Kidney epithelial cell (primary cell): ENCODE measurements at regions not wholly inside any gene's neighbourhood (a gene's known extent, or its start where the extent isn't known, plus 50 kb on each side); places are given as distances from the start of the nearest gene placed in this dataset.

Experiments used
- DNase-seq: peaks from one replicate; pipeline ENCODE4 v3.0.0-alpha.2; 2010; ENCODE audit warnings: low read depth
- H3K27me3 ChIP-seq: 2 replicates; pipeline ENCODE4 v1.6.0; 2011; ENCODE audit warnings: low read length; ENCODE audit not compliant: control insufficient read depth, insufficient read depth
- H3K36me3 ChIP-seq: 2 replicates; pipeline ENCODE4 v1.5.1; 2011; ENCODE audit warnings: low read length; ENCODE audit not compliant: control insufficient read depth, insufficient read depth
- H3K4me3 ChIP-seq: 2 replicates; pipeline ENCODE4 v1.5.1; 2011; ENCODE audit warnings: low read depth, mild to moderate bottlenecking, control low read depth, low read length
- TF ChIP-seq, protein P1 (sequence below): IDR thresholded peaks from 2 replicates; pipeline ENCODE4 v1.5.1; 2011; ENCODE audit warnings: mild to moderate bottlenecking, moderate library complexity, low read length, control low read depth, inconsistent platforms; ENCODE audit not compliant: insufficient read depth, poor library complexity, severe bottlenecking

DNA sequence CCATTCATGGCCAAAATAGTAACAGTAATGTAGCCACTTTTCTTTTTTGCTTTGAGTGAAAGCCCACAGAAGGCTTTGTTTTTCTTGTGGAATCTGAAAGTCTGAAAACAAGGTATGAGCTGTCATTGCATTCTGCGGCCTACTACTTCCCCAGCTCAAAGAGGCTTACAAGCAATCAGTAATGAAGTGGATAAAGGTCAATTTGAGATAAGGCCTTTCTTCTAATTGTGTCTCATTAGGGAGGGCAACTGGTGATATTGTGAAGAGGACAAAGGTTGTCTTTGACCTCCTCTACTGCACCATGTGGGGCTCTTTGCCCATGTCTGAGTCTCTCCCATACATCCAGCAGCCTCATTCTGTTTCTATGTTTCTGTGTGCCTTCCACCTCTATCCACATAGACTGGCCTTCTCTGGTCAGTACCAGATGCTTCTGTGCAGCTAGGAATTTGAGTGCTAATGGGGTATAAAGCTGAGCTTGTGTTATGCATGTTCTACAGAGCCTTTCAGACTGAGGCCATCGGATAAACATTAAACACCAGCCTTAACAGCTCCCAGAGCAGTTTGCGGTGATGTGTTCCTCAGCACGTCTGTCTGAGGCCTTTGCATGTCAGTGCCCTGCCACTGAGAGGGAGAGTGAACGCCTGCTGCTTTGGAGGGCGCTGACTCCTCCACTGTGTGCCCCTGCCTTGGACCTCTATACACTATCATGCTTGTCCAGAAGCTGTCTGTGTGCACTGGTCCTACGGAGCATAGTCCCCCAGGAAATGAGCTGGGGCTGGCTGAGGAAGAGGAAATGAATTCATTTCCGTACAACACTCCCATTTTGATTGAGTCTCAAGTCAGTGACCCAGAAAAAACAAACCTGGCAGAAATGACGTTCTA lies 80.2 kb downstream of the SH2D1A start:
- Histone ChIP-seq H3K4me3 (no peak overlapping the region), H3K27me3 (no peaks in the 10 kb centered on the region), H3K36me3 (no peaks in the 10 kb centered on the region)
- DNase-seq, result no peak
- TF ChIP-seq, protein P1, sequence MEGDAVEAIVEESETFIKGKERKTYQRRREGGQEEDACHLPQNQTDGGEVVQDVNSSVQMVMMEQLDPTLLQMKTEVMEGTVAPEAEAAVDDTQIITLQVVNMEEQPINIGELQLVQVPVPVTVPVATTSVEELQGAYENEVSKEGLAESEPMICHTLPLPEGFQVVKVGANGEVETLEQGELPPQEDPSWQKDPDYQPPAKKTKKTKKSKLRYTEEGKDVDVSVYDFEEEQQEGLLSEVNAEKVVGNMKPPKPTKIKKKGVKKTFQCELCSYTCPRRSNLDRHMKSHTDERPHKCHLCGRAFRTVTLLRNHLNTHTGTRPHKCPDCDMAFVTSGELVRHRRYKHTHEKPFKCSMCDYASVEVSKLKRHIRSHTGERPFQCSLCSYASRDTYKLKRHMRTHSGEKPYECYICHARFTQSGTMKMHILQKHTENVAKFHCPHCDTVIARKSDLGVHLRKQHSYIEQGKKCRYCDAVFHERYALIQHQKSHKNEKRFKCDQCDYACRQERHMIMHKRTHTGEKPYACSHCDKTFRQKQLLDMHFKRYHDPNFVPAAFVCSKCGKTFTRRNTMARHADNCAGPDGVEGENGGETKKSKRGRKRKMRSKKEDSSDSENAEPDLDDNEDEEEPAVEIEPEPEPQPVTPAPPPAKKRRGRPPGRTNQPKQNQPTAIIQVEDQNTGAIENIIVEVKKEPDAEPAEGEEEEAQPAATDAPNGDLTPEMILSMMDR, result no peak

DNA sequence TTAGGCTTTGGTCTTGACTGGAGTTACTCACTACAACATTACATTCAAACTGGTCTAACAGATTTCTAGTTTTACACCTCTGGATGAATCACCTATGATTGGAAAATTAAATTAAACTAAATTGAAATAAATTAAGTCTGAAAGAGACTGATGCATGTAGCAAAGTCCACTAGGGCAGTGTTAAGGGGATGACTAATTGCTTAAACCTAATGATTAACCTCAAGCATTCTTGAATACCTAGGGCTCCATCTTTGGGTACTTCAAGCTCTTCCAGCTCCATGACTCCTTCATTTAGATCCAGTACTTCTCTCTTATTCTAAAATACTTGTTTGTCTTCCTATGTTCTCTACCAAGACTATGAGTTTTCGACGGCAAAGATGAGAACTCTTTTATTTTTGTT lies 86.8 kb downstream of the SH2D1A start:
- Histone ChIP-seq H3K4me3 (no peak overlapping the region), H3K27me3 (no peaks in the 10 kb centered on the region), H3K36me3 (no peaks in the 10 kb centered on the region)
- DNase-seq, result peak; percentile 14
- TF ChIP-seq, protein P1, result no peak

DNA sequence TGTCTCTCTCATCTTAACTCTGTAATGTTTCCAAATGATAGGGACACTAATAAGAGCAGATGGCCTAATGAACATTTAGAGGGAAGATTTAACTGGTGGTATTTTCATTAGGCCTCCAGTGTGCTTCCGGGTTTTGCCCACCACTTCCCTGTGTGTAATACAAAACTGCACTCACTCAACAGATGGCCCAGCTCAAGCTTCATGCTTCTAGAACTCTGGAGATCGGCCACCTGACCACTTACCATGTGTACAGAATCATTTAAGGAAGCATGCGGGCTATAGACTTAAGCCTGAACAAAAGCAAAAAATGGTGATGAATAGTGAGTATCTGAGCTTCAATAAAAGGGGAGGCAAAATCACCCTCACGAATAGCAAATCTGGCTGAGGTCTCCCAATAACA lies 89.3 kb downstream of the SH2D1A start:
- H3K4me3 ChIP-seq, result no peak overlapping the region
- H3K36me3 ChIP-seq, result no peaks in the 10 kb centered on the region
- H3K27me3 ChIP-seq, result no peaks in the 10 kb centered on the region
- TF ChIP-seq, protein P1, result no peak
- DNase-seq, result no peak

DNA sequence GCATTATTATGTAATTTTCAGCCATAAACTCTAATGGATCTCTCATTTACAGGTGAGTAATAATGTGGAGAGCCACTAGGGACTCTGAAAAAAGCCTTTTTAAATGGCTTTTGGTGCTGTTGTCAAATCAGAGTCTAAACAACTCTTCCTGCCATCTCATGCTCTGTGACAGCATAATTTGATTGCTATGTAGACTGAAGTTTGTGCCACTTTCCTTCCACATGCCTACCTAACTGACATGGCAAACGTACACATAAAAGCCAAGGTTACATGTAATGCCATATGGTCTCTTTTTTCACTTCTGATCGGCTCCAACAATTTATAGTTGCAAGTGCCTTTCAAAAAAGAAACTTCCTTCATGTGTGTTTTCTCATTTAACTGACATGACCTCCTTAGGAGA lies 94.3 kb downstream of the SH2D1A start:
- Histone ChIP-seq H3K36me3 (no peaks in the 10 kb centered on the region), H3K27me3 (no peaks in the 10 kb centered on the region), H3K4me3 (no peak overlapping the region)
- TF ChIP-seq, protein P1, result no peak
- DNase-seq, result no peak

DNA sequence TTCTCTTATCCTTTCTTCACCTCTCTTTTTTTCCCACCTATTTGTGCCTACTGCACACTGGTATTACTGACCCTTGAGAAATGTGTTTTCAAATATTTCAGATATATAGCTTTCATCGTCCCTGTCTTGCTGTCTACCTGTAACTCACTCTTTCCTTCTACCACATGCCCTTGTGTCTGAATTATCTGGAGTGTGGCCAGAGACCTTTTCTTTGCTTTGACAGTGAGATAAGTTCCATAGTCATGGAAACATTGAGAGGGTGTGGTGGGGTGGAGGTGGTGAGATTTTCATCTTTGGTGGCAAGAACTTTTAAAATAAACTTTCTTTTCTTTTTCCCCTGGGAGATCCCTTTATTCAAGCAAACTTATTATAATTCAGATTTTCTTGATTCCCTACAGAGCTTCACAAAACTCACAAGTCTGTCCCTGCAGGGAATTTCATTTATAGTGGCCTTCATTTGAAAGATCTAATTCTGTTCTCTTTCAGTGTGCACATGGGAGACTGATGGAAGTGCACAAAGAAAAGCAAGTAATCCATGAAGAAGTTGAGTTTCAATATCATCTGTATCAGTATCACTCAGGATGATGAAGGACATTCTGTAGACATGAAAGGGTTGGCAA lies 95.7 kb downstream of the SH2D1A start:
- no peak for DNase-seq
- H3K4me3 ChIP-seq, result no peak overlapping the region
- TF ChIP-seq, protein P1, result no peak

More for the DNA sequence above, 95.7 kb downstream of the SH2D1A start:
- H3K27me3 ChIP-seq, result no peaks in the 10 kb centered on the region
- H3K36me3 ChIP-seq, result no peaks in the 10 kb centered on the region
